Mammary epithelial cell (primary cell): ENCODE measurements at regions not wholly inside any gene's neighbourhood (a gene's known extent, or its start where the extent isn't known, plus 50 kb on each side); places are given as distances from the start of the nearest gene placed in this dataset.

Source experiments
- CTCF ChIP-seq, 2 donors: IDR thresholded peaks in 1 of 2; conservative IDR thresholded peaks in 1 of 2; 2 replicates each; pipeline ENCODE4 v1.5.1; 2011 to 2012; ENCODE audit warnings: inconsistent platforms in 2 of 2, low read length in 2 of 2, mild to moderate bottlenecking in 2 of 2, control low read depth in 1 of 2, low read depth in 1 of 2; ENCODE audit not compliant: insufficient read depth in 1 of 2; ENCODE audit errors: extremely low read depth in 1 of 2
- EZH2 ChIP-seq: IDR thresholded peaks from 2 replicates; pipeline ENCODE4 v1.6.1; 2012; ENCODE audit warnings: low read length, inconsistent platforms, borderline replicate concordance

- TF ChIP-seq CTCF (conservative IDR thresholded peaks at IDR 0.05 in 1 of 2, IDR thresholded peaks at IDR 0.05 in 1 of 2; ENCODE audit: extremely low read depth in 1 of 2, insufficient read depth in 1 of 2, low read depth in 1 of 2, low read length in 2 of 2) (no peak), EZH2 (no peak)
Observed at GRCh38 chr4:103842637-103843239, 123.0 kb upstream of the TACR3 start.
